ENCODE measurements at regions not wholly inside any gene's neighbourhood (a gene's known extent, or its start where the extent isn't known, plus 50 kb on each side); places are given as distances from the start of the nearest gene placed in this dataset.

GRCh38 chrX:124529786-124530185 lies 183.4 kb downstream of the SH2D1A start:
- DNase-seq, result no peak

- no peak for DNase-seq
Measured at GRCh38 chrX:124530803-124531202, 184.4 kb downstream of the SH2D1A start.

- DNase-seq, result no peak
Measured at GRCh38 chrX:124534536-124534935, 188.2 kb downstream of the SH2D1A start.

GRCh38 chrX:124540474-124540873 lies 194.1 kb downstream of the SH2D1A start:
- DNase-seq, result no peak

- no peak for DNase-seq
Measured at GRCh38 chrX:124548571-124548970, 202.2 kb downstream of the SH2D1A start.

GRCh38 chrX:124555036-124555595 lies 208.8 kb downstream of the SH2D1A start:
- no peak for DNase-seq

- DNase-seq, result no peak
Measured at GRCh38 chrX:124557976-124558375, 211.6 kb downstream of the SH2D1A start.

- DNase-seq, result no peak
Measured at GRCh38 chrX:124573468-124573867, 227.1 kb downstream of the SH2D1A start.

GRCh38 chrX:124592744-124593143 lies 246.4 kb downstream of the SH2D1A start:
- DNase-seq, result no peak

GRCh38 chrX:124594017-124594651 lies 247.8 kb downstream of the SH2D1A start:
- no peak for DNase-seq

GRCh38 chrX:124605511-124605910 lies 259.1 kb downstream of the SH2D1A start:
- no peak for DNase-seq

GRCh38 chrX:124606724-124607123 lies 260.4 kb downstream of the SH2D1A start:
- no peak for DNase-seq

- DNase-seq, result no peak
Measured at GRCh38 chrX:124619710-124620109, 273.3 kb downstream of the SH2D1A start.

- DNase-seq, result no peak
Measured at GRCh38 chrX:124634363-124634762, 288.0 kb downstream of the SH2D1A start.

GRCh38 chrX:124641737-124642491 lies 295.6 kb downstream of the SH2D1A start:
- peak; percentile 8 for DNase-seq

GRCh38 chrX:124646403-124646802 lies 300.0 kb downstream of the SH2D1A start:
- no peak for DNase-seq

- DNase-seq, result no peak
Measured at GRCh38 chrX:124651031-124651430, 304.7 kb downstream of the SH2D1A start.

- no peak for DNase-seq
Measured at GRCh38 chrX:124665621-124666400, 319.4 kb downstream of the SH2D1A start.

- no peak for DNase-seq
Measured at GRCh38 chrX:124679199-124679598, 332.8 kb downstream of the SH2D1A start.

- DNase-seq, result no peak
Measured at GRCh38 chrX:124680287-124680686, 333.9 kb downstream of the SH2D1A start.

GRCh38 chrX:124690495-124690894 lies 344.1 kb downstream of the SH2D1A start:
- no peak for DNase-seq

GRCh38 chrX:124699876-124700275 lies 353.5 kb downstream of the SH2D1A start:
- no peak for DNase-seq

- no peak for DNase-seq
Measured at GRCh38 chrX:124717537-124717936, 371.2 kb downstream of the SH2D1A start.

GRCh38 chrX:124719060-124719459 lies 372.7 kb downstream of the SH2D1A start:
- DNase-seq, result peak; percentile 33

Measured in NCI-H510A treated with DMSO at 0.1 percent for 48 hours (cell line).